H1 (cell line): ENCODE measurements at regions not wholly inside any gene's neighbourhood (a gene's known extent, or its start where the extent isn't known, plus 50 kb on each side); places are given as distances from the start of the nearest gene placed in this dataset.
A peak's percentile ranks its signal among the peaks of the same experiment; 100 is the strongest.

Source experiments
- BCL11A ChIP-seq, 2 experiments: IDR thresholded peaks; one replicate each; pipeline ENCODE4 v1.6.1; 2011; ENCODE audit warnings: low read depth in 2 of 2, low read length in 2 of 2, mild to moderate bottlenecking in 2 of 2
- CTCF ChIP-seq, 3 experiments: IDR thresholded peaks; 1 replicate in 2 of 3; 2 replicates in 1 of 3; pipeline versions ENCODE4 v1.5.1 to v1.6.1; 2011; ENCODE audit warnings: low read length in 3 of 3, mild to moderate bottlenecking in 3 of 3, inconsistent platforms in 2 of 3, low read depth in 1 of 3, moderate library complexity in 1 of 3; ENCODE audit not compliant: insufficient read depth in 1 of 3; ENCODE audit errors: control extremely low read depth in 1 of 3
- EZH2 ChIP-seq: fragments of 200-600 bp; sonication (generic); IDR thresholded peaks from 2 replicates; pipeline ENCODE4 v1.7.1; 2012; ENCODE audit warnings: low read depth, mild to moderate bottlenecking, moderate library complexity, low read length, inconsistent platforms; ENCODE audit not compliant: severe bottlenecking
- POLR2A ChIP-seq, 2 experiments: IDR thresholded peaks; 1 replicate in 1 of 2; 2 replicates in 1 of 2; pipeline ENCODE4 v1.6.1; 2011; ENCODE audit warnings: low read depth in 2 of 2, low read length in 2 of 2, mild to moderate bottlenecking in 2 of 2; ENCODE audit errors: control extremely low read depth in 1 of 2
- POLR2AphosphoS5 ChIP-seq: IDR thresholded peaks from 2 replicates; pipeline ENCODE4 v1.6.1; 2011; ENCODE audit warnings: low read depth, low read length
- RAD21 ChIP-seq, 2 experiments: IDR thresholded peaks in 1 of 2; conservative IDR thresholded peaks in 1 of 2; 2 replicates each; pipeline ENCODE4 v1.6.1; 2011; ENCODE audit warnings: low read depth in 2 of 2, low read length in 2 of 2, improper control_type of control experiment in 1 of 2, inconsistent platforms in 1 of 2, mild to moderate bottlenecking in 1 of 2, moderate library complexity in 1 of 2
- SP4 ChIP-seq: IDR thresholded peaks from 2 replicates; pipeline ENCODE4 v1.6.1; 2012; ENCODE audit warnings: low read length, inconsistent platforms
- SRF ChIP-seq: IDR thresholded peaks from 2 replicates; pipeline ENCODE4 v1.6.1; 2011; ENCODE audit warnings: mild to moderate bottlenecking, low read depth, low read length, moderate library complexity
- TAF1 ChIP-seq: IDR thresholded peaks from 2 replicates; pipeline ENCODE4 v1.6.1; 2011; ENCODE audit warnings: mild to moderate bottlenecking, low read depth, low read length
- YY1 ChIP-seq: IDR thresholded peaks from 2 replicates; pipeline ENCODE4 v1.6.1; 2011; ENCODE audit warnings: low read depth, mild to moderate bottlenecking, low read length

GRCh38 chrX:25275159-25275558 is 259.4 kb upstream of the ARX start:
- peak in 2 of 3 experiments; percentile 4 to 16; a peak in 2 of 4 replicates for TF ChIP-seq CTCF (IDR thresholded peaks at IDR 0.05; ENCODE audit: control extremely low read depth in 1 of 3, insufficient read depth in 1 of 3, low read depth in 1 of 3, low read length in 3 of 3)
- no peak for TF ChIP-seq EZH2
- no peak for TF ChIP-seq POLR2AphosphoS5
- no peak for TF ChIP-seq TAF1
- TF ChIP-seq POLR2A (IDR thresholded peaks at IDR 0.05; ENCODE audit: control extremely low read depth in 1 of 2, low read depth in 2 of 2, low read length in 2 of 2) = no peak
- TF ChIP-seq YY1 = no peak
- no peak for TF ChIP-seq SP4
- TF ChIP-seq BCL11A (IDR thresholded peaks at IDR 0.05; ENCODE audit: low read depth in 2 of 2, low read length in 2 of 2) = no peak
- peak; percentile 60 to 63 for TF ChIP-seq RAD21 (IDR thresholded peaks at IDR 0.05 in 1 of 2, conservative IDR thresholded peaks at IDR 0.05 in 1 of 2; ENCODE audit: low read depth in 2 of 2, low read length in 2 of 2)
- no peak for TF ChIP-seq SRF
